ENCODE measurements at regions not wholly inside any gene's neighbourhood (a gene's known extent, or its start where the extent isn't known, plus 50 kb on each side); places are given as distances from the start of the nearest gene placed in this dataset.
A peak's percentile ranks its signal among the peaks of the same experiment; 100 is the strongest.

- no peak overlapping the region for H3K27ac Mint-ChIP-seq
- TF ChIP-seq STAT1 (IDR thresholded peaks at IDR 0.05; ENCODE audit: unreplicated experiment) (no peak), REST (IDR thresholded peaks at IDR 0.05; ENCODE audit: unreplicated experiment) (no peak), NANOG (IDR thresholded peaks at IDR 0.05; ENCODE audit: borderline replicate concordance) (no peak), CTCF (conservative IDR thresholded peaks at IDR 0.05; ENCODE audit: low read depth in 2 of 2) (no peak), POLR2AphosphoS5 (IDR thresholded peaks at IDR 0.05; ENCODE audit: low read depth) (no peak), EZH2phosphoT487 (IDR thresholded peaks at IDR 0.05; ENCODE audit: unreplicated experiment) (no peak), ETS1 (IDR thresholded peaks at IDR 0.05) (no peak), ZNF114 (CRISPR knock-in tag; IDR thresholded peaks at IDR 0.05) (no peak), JUNB (IDR thresholded peaks at IDR 0.05; ENCODE audit: unreplicated experiment) (no peak), ZNF462 (CRISPR knock-in tag; IDR thresholded peaks at IDR 0.05) (no peak)
- no peaks in the 10 kb centered on the region for H3K27me3 ChIP-seq (ENCODE audit: insufficient read depth)
- H3K36me3 ChIP-seq (ENCODE audit: insufficient read depth): no peaks in the 10 kb centered on the region
- no peaks in the 10 kb centered on the region for H3F3A ChIP-seq (replicated peaks; ENCODE audit: low read depth)
- DNase-seq (ENCODE audit: low spot score) (no peak), ATAC-seq (no peak)
- H4K20me1 ChIP-seq (replicated peaks; ENCODE audit: insufficient read depth): no peaks in the 10 kb centered on the region
- H3K4me3 Mint-ChIP-seq: no peak overlapping the region
- no peak overlapping the region for H3K4me2 ChIP-seq
- peak overlapping the region; percentile 58; the same call in 1 of the 2 replicates for H2AFZ ChIP-seq
- peaks cover 9% of the 10 kb centered on the region for H3K36me3 Mint-ChIP-seq (ENCODE audit: low read depth)
- H3K4me3 ChIP-seq: no peak overlapping the region
- peaks cover 2% of the 10 kb centered on the region for H3K27me3 Mint-ChIP-seq (ENCODE audit: insufficient read depth, low read depth, poor library complexity)
- peaks cover 22% of the 10 kb centered on the region for H3K4me1 ChIP-seq (ENCODE audit: insufficient read depth)
- no peaks in the 10 kb centered on the region for H3K79me2 ChIP-seq (replicated peaks; ENCODE audit: insufficient read depth)
- H3K9me3 Mint-ChIP-seq: peaks cover 16% of the 10 kb centered on the region; the same call in 2 of the 3 replicates
- no peaks in the 10 kb centered on the region; the same call in 1 of the 2 replicates for H3K9me2 ChIP-seq (ENCODE audit: insufficient read depth)
- no peak overlapping the region for H3K27ac ChIP-seq (ENCODE audit: low read depth)
- H3K4me1 Mint-ChIP-seq: peaks cover 22% of the 10 kb centered on the region
These were observed 290.3 kb upstream of the LDB2 start for GRCh38 chr4:17188547-17189400.

Data from GM23338 (cell line).